Endothelial cell of umbilical vein (primary cell): ENCODE measurements at regions not wholly inside any gene's neighbourhood (a gene's known extent, or its start where the extent isn't known, plus 50 kb on each side); places are given as distances from the start of the nearest gene placed in this dataset.

Source experiments
- BruUV-seq: library from RNA; stranded (reverse); fragments of 400-500 nt; replicated peaks from 2 replicates; lab custom pipeline; 2021; lab: Mats Ljungman, UMichigan
- CTCF ChIA-PET: fragments of 300-600, 350-600 bp; sonication (Branson Sonifier 250); formaldehyde crosslinking; loops from one replicate; lab custom pipeline; 2021; ENCODE audit warnings: antibody characterized with exemption, inconsistent platforms; lab: Charles Lee
- POLR2A ChIA-PET: fragments of 300-600, 350-600 bp; sonication (Branson Sonifier 250); formaldehyde crosslinking; loops from one replicate; lab custom pipeline; 2021; ENCODE audit warnings: antibody characterized with exemption, inconsistent platforms; lab: Charles Lee
- DNase-seq: peaks from one replicate; pipeline ENCODE4 v3.0.0-alpha.2; 2011; ENCODE audit warnings: low read depth, low spot score
- FAIRE-seq: peaks from 2 replicates; lab custom pipeline; 2011; peaks lifted over from hg19 to GRCh38; lab: Jason Lieb, UNC
- H2AFZ ChIP-seq: 2 replicates; pipeline ENCODE4 v1.6.0; 2012; ENCODE audit warnings: low read depth, low read length, control low read depth, inconsistent platforms
- H3K27ac ChIP-seq: 2 replicates; pipeline ENCODE4 v1.5.1; 2011; ENCODE audit warnings: low read depth, mild to moderate bottlenecking, control low read depth, low read length, moderate library complexity; ENCODE audit not compliant: insufficient read depth
- H3K27me3 ChIP-seq, 2 experiments: 2 replicates each; pipeline versions ENCODE4 v1.6.0 to v1.6.1; 2011; ENCODE audit warnings: low read length in 2 of 2, mixed read lengths in 1 of 2; ENCODE audit not compliant: control insufficient read depth in 2 of 2, insufficient read depth in 2 of 2
- H3K36me3 ChIP-seq, 2 experiments: 2 replicates in 1 of 2; 3 replicates in 1 of 2; pipeline ENCODE4 v1.5.1; 2011; ENCODE audit warnings: low read length in 2 of 2, mild to moderate bottlenecking in 1 of 2, moderate library complexity in 1 of 2; ENCODE audit not compliant: control insufficient read depth in 2 of 2, insufficient read depth in 2 of 2; ENCODE audit errors: extremely low read depth in 1 of 2
- H3K4me1 ChIP-seq: 3 replicates; pipeline ENCODE4 v1.5.1; 2011; ENCODE audit warnings: mild to moderate bottlenecking, low read length; ENCODE audit not compliant: control insufficient read depth, insufficient read depth; ENCODE audit errors: extremely low read depth
- H3K4me2 ChIP-seq: 2 replicates; pipeline ENCODE4 v1.6.1; 2011; ENCODE audit warnings: low read length, control low read depth, mixed read lengths; ENCODE audit not compliant: insufficient read depth
- H3K4me3 ChIP-seq, 3 experiments: fragments of 200-600 bp in 1 of 3; sonication (generic), shearing (Covaris generic) in 1 of 3; replicated peaks in 1 of 3; 2 replicates each; pipeline ENCODE4 v1.5.1; 2011 to 2016; ENCODE audit warnings: control low read depth in 3 of 3, low read length in 3 of 3, mild to moderate bottlenecking in 2 of 3, inconsistent platforms in 1 of 3, low read depth in 1 of 3, moderate library complexity in 1 of 3; ENCODE audit not compliant: insufficient read depth in 1 of 3
- H3K79me2 ChIP-seq: 2 replicates; pipeline ENCODE4 v1.6.0; 2012; ENCODE audit warnings: low read length, inconsistent platforms; ENCODE audit not compliant: control insufficient read depth, insufficient read depth
- H3K9ac ChIP-seq: replicated peaks from 2 replicates; pipeline ENCODE3; 2011; ENCODE audit warnings: low read length, control low read depth; ENCODE audit not compliant: insufficient read depth; ENCODE audit errors: extremely low read depth
- H3K9me1 ChIP-seq: replicated peaks from 3 replicates; pipeline ENCODE4 v1.6.0; 2011; ENCODE audit warnings: mild to moderate bottlenecking, low read length; ENCODE audit not compliant: control insufficient read depth, insufficient read depth; ENCODE audit errors: extremely low read depth
- H3K9me3 ChIP-seq: replicated peaks from 2 replicates; pipeline ENCODE4 v1.5.1; 2012; ENCODE audit warnings: low read length, inconsistent platforms; ENCODE audit not compliant: control insufficient read depth, insufficient read depth
- H4K20me1 ChIP-seq: replicated peaks from 2 replicates; pipeline ENCODE3; 2011; ENCODE audit warnings: mild to moderate bottlenecking, low read length; ENCODE audit not compliant: control insufficient read depth, insufficient read depth; ENCODE audit errors: extremely low read depth
- EZH2 ChIP-seq: IDR thresholded peaks from 2 replicates; pipeline ENCODE4 v1.6.1; 2012; ENCODE audit warnings: borderline replicate concordance, low read depth, mild to moderate bottlenecking, moderate library complexity, low read length, inconsistent platforms; ENCODE audit not compliant: severe bottlenecking
- JUN ChIP-seq: IDR thresholded peaks from 2 replicates; pipeline ENCODE4 v1.6.1; 2011; ENCODE audit warnings: borderline replicate concordance, low read depth; ENCODE audit not compliant: insufficient read length, insufficient read depth
- MYC ChIP-seq: IDR thresholded peaks from one replicate; pipeline ENCODE4 v1.6.1; 2011; ENCODE audit warnings: mild to moderate bottlenecking, low read depth, low read length
- POLR2A ChIP-seq: IDR thresholded peaks from 2 replicates; pipeline ENCODE4 v1.6.1; 2012; ENCODE audit warnings: low read depth, mild to moderate bottlenecking, control low read depth, low read length
- POLR2AphosphoS5 ChIP-seq: IDR thresholded peaks from 2 replicates; pipeline ENCODE4 v1.6.1; 2012; ENCODE audit warnings: low read depth, mild to moderate bottlenecking, control low read depth, low read length, moderate library complexity; ENCODE audit not compliant: insufficient read depth
- dilution Hi-C: fragments of 300-500 bp; cut with MboI; formaldehyde crosslinking; loops from one replicate; pipeline ENCODE4 v1.15.0; 2019; ENCODE audit warnings: low sequenced_read_pairs; ENCODE audit not compliant: extremely low pct_ligation_motif_present
- intact Hi-C: fragments of 100-400 bp; cut with micrococcal nuclease; formaldehyde crosslinking; loops from one replicate; pipeline ENCODE4 v1.10.0; 2022
- TF ChIP-seq, protein P1 (sequence below): IDR thresholded peaks from 2 replicates; pipeline ENCODE4 v1.6.1; 2011; ENCODE audit not compliant: insufficient read depth, insufficient read length
- TF ChIP-seq, protein P2 (sequence below), 2 donors: IDR thresholded peaks; 1 replicate in 1 of 2; 2 replicates in 1 of 2; pipeline ENCODE4 v1.5.1; 2011; ENCODE audit warnings: low read length in 2 of 2, mild to moderate bottlenecking in 2 of 2, moderate library complexity in 2 of 2, control low read depth in 1 of 2, inconsistent platforms in 1 of 2, low read depth in 1 of 2; ENCODE audit not compliant: insufficient read depth in 1 of 2; ENCODE audit errors: extremely low read depth in 1 of 2

DNA sequence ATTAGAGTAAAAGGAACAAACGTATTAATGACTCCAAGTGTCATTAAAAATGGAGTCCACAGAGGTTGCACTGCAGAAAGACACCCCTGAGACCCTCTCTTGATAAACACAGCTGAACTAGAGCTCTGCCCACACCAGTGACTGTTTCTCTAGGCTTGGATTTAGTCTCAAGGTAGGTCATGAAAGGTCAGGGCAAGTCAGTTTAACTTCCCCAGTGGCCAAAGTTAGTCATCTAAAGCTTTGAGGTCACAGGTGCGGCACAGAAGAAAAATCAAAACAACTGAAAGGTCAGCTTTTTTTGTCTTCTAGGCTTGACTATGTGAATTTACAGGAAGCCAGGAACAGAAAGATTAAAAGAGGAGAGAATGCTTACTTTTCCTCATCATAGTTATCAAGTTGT is 749.6 kb downstream of the RAB28 start:
- Histone ChIP-seq H2AFZ (no peak overlapping the region), H3K4me1 (no peaks in the 10 kb centered on the region), H3K4me2 (no peak overlapping the region), H3K4me3 (no peak overlapping the region), H3K27me3 (no peaks in the 10 kb centered on the region), H4K20me1 (peaks cover under 1% of the 10 kb centered on the region), H3K27ac (no peak overlapping the region), H3K9ac (no peak overlapping the region), H3K9me3 (no peaks in the 10 kb centered on the region), H3K79me2 (no peaks in the 10 kb centered on the region), H3K9me1 (no peaks in the 10 kb centered on the region), H3K36me3 (no peaks in the 10 kb centered on the region)
- ChIA-PET POLR2A (no interaction called here), CTCF (no interaction called here)
- FAIRE-seq (no peak), DNase-seq (no peak)
- TF ChIP-seq EZH2: no peak
- no peak for TF ChIP-seq POLR2AphosphoS5
- TF ChIP-seq, protein P1, sequence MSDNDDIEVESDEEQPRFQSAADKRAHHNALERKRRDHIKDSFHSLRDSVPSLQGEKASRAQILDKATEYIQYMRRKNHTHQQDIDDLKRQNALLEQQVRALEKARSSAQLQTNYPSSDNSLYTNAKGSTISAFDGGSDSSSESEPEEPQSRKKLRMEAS: no peak
- no peak for TF ChIP-seq JUN
- TF ChIP-seq MYC: no peak
- intact Hi-C loops: no loop called here
- dilution Hi-C loops: no loop called here
- BruUV-seq: no TSS peak

DNA sequence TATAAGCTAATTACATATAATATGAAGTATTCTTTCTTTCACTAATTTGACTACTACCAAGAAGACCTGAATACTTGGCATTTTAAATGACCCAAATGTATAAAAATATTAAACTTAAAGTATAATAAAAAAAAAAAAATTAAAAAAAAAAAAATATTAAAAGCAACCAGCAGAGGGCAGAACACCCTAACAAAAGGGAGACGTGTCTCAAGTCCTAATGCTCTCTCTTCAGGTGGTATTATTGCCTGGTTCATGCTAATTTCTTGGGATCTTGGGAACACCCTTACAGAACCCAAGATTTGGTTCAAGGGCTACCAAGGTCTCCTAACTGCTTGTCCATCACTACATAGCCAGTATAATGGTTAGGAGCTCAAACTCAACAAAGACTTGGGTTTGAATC is 754.8 kb downstream of the RAB28 start:
- Histone ChIP-seq H3K36me3 (no peaks in the 10 kb centered on the region), H3K79me2 (no peaks in the 10 kb centered on the region), H3K9ac (no peak overlapping the region), H3K27me3 (no peaks in the 10 kb centered on the region), H3K27ac (no peak overlapping the region), H2AFZ (no peak overlapping the region), H3K4me2 (no peak overlapping the region), H4K20me1 (peaks cover 2% of the 10 kb centered on the region), H3K9me3 (no peaks in the 10 kb centered on the region), H3K4me1 (no peaks in the 10 kb centered on the region), H3K9me1 (no peaks in the 10 kb centered on the region), H3K4me3 (no peak overlapping the region)
- BruUV-seq: no TSS peak
- CTCF ChIA-PET: interaction anchor here (0.6 to 2.6 kb wide), 5 partner anchors 12 to 925 kb away, joined by 3 to 27 read pairs (median 4); no protein-coding TSS in a partner anchor
- intact Hi-C loops (loop anchor here (1.0 kb wide), 1 partner anchor 820 kb away; no protein-coding TSS in a partner anchor), dilution Hi-C loops (no loop called here)
- peak; percentile 25 for DNase-seq
- FAIRE-seq: peak; percentile 59
- TF ChIP-seq JUN (no peak), POLR2A (no peak)
- TF ChIP-seq, protein P2, sequence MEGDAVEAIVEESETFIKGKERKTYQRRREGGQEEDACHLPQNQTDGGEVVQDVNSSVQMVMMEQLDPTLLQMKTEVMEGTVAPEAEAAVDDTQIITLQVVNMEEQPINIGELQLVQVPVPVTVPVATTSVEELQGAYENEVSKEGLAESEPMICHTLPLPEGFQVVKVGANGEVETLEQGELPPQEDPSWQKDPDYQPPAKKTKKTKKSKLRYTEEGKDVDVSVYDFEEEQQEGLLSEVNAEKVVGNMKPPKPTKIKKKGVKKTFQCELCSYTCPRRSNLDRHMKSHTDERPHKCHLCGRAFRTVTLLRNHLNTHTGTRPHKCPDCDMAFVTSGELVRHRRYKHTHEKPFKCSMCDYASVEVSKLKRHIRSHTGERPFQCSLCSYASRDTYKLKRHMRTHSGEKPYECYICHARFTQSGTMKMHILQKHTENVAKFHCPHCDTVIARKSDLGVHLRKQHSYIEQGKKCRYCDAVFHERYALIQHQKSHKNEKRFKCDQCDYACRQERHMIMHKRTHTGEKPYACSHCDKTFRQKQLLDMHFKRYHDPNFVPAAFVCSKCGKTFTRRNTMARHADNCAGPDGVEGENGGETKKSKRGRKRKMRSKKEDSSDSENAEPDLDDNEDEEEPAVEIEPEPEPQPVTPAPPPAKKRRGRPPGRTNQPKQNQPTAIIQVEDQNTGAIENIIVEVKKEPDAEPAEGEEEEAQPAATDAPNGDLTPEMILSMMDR (IDR thresholded peaks at IDR 0.05; ENCODE audit: extremely low read depth in 1 of 2, insufficient read depth in 1 of 2, low read depth in 1 of 2, low read length in 2 of 2): peak in 1 of 2 donors; percentile 34
- POLR2A ChIA-PET: no interaction called here
